NCI-H69 (cell line): ENCODE measurements at regions not wholly inside any gene's neighbourhood (a gene's known extent, or its start where the extent isn't known, plus 50 kb on each side); places are given as distances from the start of the nearest gene placed in this dataset.

Source experiments
- DNase-seq: peaks from one replicate; lab custom pipeline; 2025; lab: John Stamatoyannopoulos, UW

- DNase-seq, result no peak
Measured at GRCh38 chr9:1683951-1684350, 331.2 kb upstream of the SMARCA2 start.

GRCh38 chr9:1698991-1699390 lies 316.2 kb upstream of the SMARCA2 start:
- DNase-seq, result no peak

- no peak for DNase-seq
Measured at GRCh38 chr9:1701113-1701512, 314.0 kb upstream of the SMARCA2 start.

GRCh38 chr9:1702701-1703100 lies 312.4 kb upstream of the SMARCA2 start:
- no peak for DNase-seq

GRCh38 chr9:1707291-1707690 lies 307.9 kb upstream of the SMARCA2 start:
- DNase-seq, result peak; percentile 7

GRCh38 chr9:1708219-1708618 lies 306.9 kb upstream of the SMARCA2 start:
- no peak for DNase-seq

- DNase-seq, result peak; percentile 38
Measured at GRCh38 chr9:1709347-1709746, 305.8 kb upstream of the SMARCA2 start.

- DNase-seq, result no peak
Measured at GRCh38 chr9:1712861-1713450, 302.2 kb upstream of the SMARCA2 start.

GRCh38 chr9:1713841-1714240 lies 301.3 kb upstream of the SMARCA2 start:
- no peak for DNase-seq

GRCh38 chr9:1717882-1718281 lies 297.3 kb upstream of the SMARCA2 start:
- DNase-seq, result no peak

GRCh38 chr9:1718836-1719235 lies 296.3 kb upstream of the SMARCA2 start:
- peak; percentile 65 for DNase-seq

- DNase-seq, result peak; percentile 42
Measured at GRCh38 chr9:1721196-1721595, 294.0 kb upstream of the SMARCA2 start.

- DNase-seq, result no peak
Measured at GRCh38 chr9:1722404-1722803, 292.7 kb upstream of the SMARCA2 start.

GRCh38 chr9:1723522-1724015 lies 291.6 kb upstream of the SMARCA2 start:
- no peak for DNase-seq

GRCh38 chr9:1726993-1727759 lies 288.0 kb upstream of the SMARCA2 start:
- DNase-seq, result peak; percentile 12

GRCh38 chr9:1729631-1730030 lies 285.5 kb upstream of the SMARCA2 start:
- no peak for DNase-seq

- DNase-seq, result no peak
Measured at GRCh38 chr9:1732670-1733069, 282.5 kb upstream of the SMARCA2 start.

GRCh38 chr9:1738511-1739100 lies 276.5 kb upstream of the SMARCA2 start:
- no peak for DNase-seq

GRCh38 chr9:1743121-1743960 lies 271.8 kb upstream of the SMARCA2 start:
- DNase-seq, result no peak

GRCh38 chr9:1745980-1746379 lies 269.2 kb upstream of the SMARCA2 start:
- no peak for DNase-seq

GRCh38 chr9:1747417-1747967 lies 267.7 kb upstream of the SMARCA2 start:
- DNase-seq, result no peak

GRCh38 chr9:1748407-1748806 lies 266.7 kb upstream of the SMARCA2 start:
- DNase-seq, result no peak
